ENCODE measurements at regions not wholly inside any gene's neighbourhood (a gene's known extent, or its start where the extent isn't known, plus 50 kb on each side); places are given as distances from the start of the nearest gene placed in this dataset.

- TF ChIP-seq CSDC2 (CRISPR knock-in tag; IDR thresholded peaks at IDR 0.05) (no peak), ARNTL (CRISPR knock-in tag; IDR thresholded peaks at IDR 0.05; ENCODE audit: borderline replicate concordance, low read depth) (no peak), RARB (CRISPR knock-in tag; IDR thresholded peaks at IDR 0.05) (no peak), ZNF565 (CRISPR knock-in tag; conservative IDR thresholded peaks at IDR 0.05; ENCODE audit: low read depth) (no peak), ESRRG (CRISPR knock-in tag; IDR thresholded peaks at IDR 0.05) (no peak), ISL1 (CRISPR knock-in tag; IDR thresholded peaks at IDR 0.05) (no peak), ZFP30 (CRISPR knock-in tag; IDR thresholded peaks at IDR 0.05) (no peak)
These were observed 155.6 kb upstream of the PSMD7 start for GRCh38 chr16:74141015-74141414.

All from SK-N-SH treated with all-trans-retinoic acid at 6 μM for 48 hours (cell line).